Right lobe of liver (tissue), 4 donors: ENCODE measurements at regions not wholly inside any gene's neighbourhood (a gene's known extent, or its start where the extent isn't known, plus 50 kb on each side); places are given as distances from the start of the nearest gene placed in this dataset.

ENCODE experiments used
- CTCF ChIP-seq, 4 donors: fragments of 200-600 bp in 3 of 4; fragments of 450-650 bp in 1 of 4; IDR thresholded peaks; one replicate each; pipeline versions ENCODE4 v1.5.1 to v1.8.0; 2016 to 2022; ENCODE audit warnings: antibody characterized with exemption in 4 of 4, mild to moderate bottlenecking in 2 of 4
- POLR2A ChIP-seq: fragments of 450-650 bp; IDR thresholded peaks from one replicate; pipeline ENCODE4 v1.6.1; 2017; ENCODE audit warnings: antibody characterized with exemption, mild to moderate bottlenecking
- donor health status: DM: no; HTN: no; CAD: no.
- donor health status: DM: no; HTN: no; CAD: no.
- donor health status: DM: no; HTN: yes; CAD: no.

- TF ChIP-seq CTCF (IDR thresholded peaks at IDR 0.05) (no peak), POLR2A (no peak)
Measured at GRCh38 chr10:47081264-47081663, 170.0 kb downstream of the PTPN20 start.
